IPS DF 19.7 (cell line): ENCODE measurements at regions not wholly inside any gene's neighbourhood (a gene's known extent, or its start where the extent isn't known, plus 50 kb on each side); places are given as distances from the start of the nearest gene placed in this dataset.

Experiments
- DNase-seq: peaks from one replicate; pipeline ENCODE4 v3.0.0-alpha.2; 2013; ENCODE audit warnings: low read depth, low spot score

GRCh38 chr3:120838441-120839091 lies 69.4 kb upstream of the STXBP5L start:
- no peak for DNase-seq

DNA sequence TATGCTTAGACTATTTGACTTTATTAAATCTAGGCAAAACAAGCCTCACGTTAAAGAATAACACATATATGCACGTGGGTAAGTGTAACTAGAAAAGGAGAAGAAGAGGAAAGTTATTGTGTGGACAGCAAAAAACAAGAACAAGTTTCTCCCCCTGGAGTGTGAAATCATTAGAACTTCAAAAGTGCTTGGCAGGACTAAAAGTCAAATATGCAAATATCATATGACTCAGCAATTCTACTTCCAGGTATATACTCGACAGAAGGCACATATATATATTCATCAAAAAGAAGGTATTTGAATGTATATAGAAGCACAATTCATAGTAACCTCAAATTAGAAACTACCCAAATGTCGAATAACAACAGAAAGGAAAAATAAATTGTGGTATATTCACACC lies 68.9 kb upstream of the STXBP5L start:
- no peak for DNase-seq

GRCh38 chr3:120841264-120841663 lies 66.7 kb upstream of the STXBP5L start:
- DNase-seq, result no peak

DNA sequence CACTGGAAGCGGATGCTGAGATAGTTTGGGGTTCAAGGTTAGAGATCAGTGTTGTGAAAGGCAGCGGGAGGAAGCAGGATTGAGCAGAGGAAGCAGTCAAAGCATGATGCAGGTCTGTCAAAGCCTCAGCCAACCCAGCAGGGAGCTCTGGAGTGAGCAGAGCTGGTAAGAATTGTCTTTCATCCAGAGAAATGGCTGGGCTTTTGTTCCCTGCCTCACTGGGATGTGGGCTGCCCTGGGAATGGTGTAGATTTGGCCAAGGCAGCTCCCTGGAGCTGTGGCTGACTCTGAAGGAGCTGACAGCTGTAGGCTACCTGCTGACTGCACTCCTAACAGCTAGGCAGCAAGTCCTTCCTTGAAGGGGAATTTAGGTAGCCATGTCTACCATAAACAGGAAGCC lies 61.9 kb upstream of the STXBP5L start:
- DNase-seq, result peak; percentile 60

- DNase-seq, result no peak
Measured at GRCh38 chr3:120848503-120848902, 59.5 kb upstream of the STXBP5L start.

- no peak for DNase-seq
Measured at GRCh38 chr3:120850381-120851295, 57.4 kb upstream of the STXBP5L start.

GRCh38 chr3:120852412-120852811 lies 55.6 kb upstream of the STXBP5L start:
- no peak for DNase-seq

DNA sequence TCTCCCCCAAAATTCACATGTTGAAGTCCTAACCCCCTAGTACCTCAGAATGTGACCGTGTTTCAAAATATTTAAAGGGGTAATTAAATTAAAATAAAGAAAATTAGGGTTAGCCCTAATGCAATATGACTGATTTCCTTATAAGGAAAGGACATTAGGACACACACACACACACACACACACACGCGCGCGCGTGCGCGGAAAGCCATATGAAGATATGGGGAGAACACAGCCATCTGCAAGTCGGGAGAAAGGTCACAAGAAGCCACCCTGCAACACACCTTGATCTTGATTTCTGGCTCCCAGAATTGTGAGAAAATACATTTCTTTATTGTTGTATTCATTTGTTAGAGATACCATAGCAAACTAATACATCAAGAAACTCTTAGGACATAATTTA lies 54.6 kb upstream of the STXBP5L start:
- no peak for DNase-seq

GRCh38 chr3:120854908-120855526 lies 53.0 kb upstream of the STXBP5L start:
- DNase-seq, result no peak

- no peak for DNase-seq
Measured at GRCh38 chr3:120855665-120856437, 52.2 kb upstream of the STXBP5L start.
